ENCODE measurements at regions not wholly inside any gene's neighbourhood (a gene's known extent, or its start where the extent isn't known, plus 50 kb on each side); places are given as distances from the start of the nearest gene placed in this dataset.

DNA sequence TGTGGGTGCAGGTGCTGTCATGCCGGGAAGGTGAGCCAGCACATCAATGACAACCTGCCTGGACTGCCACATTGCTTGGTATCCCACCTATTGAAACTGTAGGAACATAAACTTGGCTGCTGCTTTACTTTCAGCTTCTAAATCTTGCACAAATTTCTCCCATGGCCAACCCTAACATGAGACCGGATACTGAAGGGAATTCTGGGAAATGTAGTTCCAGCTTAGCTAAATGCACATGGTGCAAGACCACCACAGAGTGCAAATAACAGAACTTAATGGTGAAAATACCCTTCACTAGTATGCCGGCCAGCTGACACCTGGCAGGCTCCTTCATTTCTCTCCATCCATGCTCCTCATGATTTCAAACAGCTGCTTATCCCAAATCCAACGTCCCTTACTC lies 247.4 kb downstream of the ARRDC4 start:
- no peak for DNase-seq (ENCODE audit: low read depth)
- H3K4me3 ChIP-seq (ENCODE audit: low read depth, low read length) = no peak overlapping the region
- in situ Hi-C loops (cut with HindIII; ENCODE audit: low sequenced_read_pairs) = no loop called here
- TF ChIP-seq CTCF (IDR thresholded peaks at IDR 0.05; ENCODE audit: low read depth, low read length, missing control alignments) = no peak

GRCh38 chr15:98213346-98213979 lies 253.0 kb downstream of the ARRDC4 start:
- in situ Hi-C loops (cut with HindIII; ENCODE audit: low sequenced_read_pairs) = no loop called here
- no peak overlapping the region for H3K4me3 ChIP-seq (ENCODE audit: low read depth, low read length)
- DNase-seq (ENCODE audit: low read depth) = no peak
- no peak for TF ChIP-seq CTCF (IDR thresholded peaks at IDR 0.05; ENCODE audit: low read depth, low read length, missing control alignments)

GRCh38 chr15:98216166-98216565 lies 255.7 kb downstream of the ARRDC4 start:
- DNase-seq (ENCODE audit: low read depth) = no peak
- no peak for TF ChIP-seq CTCF (IDR thresholded peaks at IDR 0.05; ENCODE audit: low read depth, low read length, missing control alignments)
- in situ Hi-C loops (cut with HindIII; ENCODE audit: low sequenced_read_pairs) = no loop called here
- no peak overlapping the region for H3K4me3 ChIP-seq (ENCODE audit: low read depth, low read length)

- H3K4me3 ChIP-seq (ENCODE audit: low read depth, low read length) = no peak overlapping the region
- no peak for DNase-seq (ENCODE audit: low read depth)
- TF ChIP-seq CTCF (IDR thresholded peaks at IDR 0.05; ENCODE audit: low read depth, low read length, missing control alignments) = no peak
- in situ Hi-C loops (cut with HindIII; ENCODE audit: low sequenced_read_pairs) = no loop called here
Observed at GRCh38 chr15:98217356-98217755, 256.9 kb downstream of the ARRDC4 start.

DNA sequence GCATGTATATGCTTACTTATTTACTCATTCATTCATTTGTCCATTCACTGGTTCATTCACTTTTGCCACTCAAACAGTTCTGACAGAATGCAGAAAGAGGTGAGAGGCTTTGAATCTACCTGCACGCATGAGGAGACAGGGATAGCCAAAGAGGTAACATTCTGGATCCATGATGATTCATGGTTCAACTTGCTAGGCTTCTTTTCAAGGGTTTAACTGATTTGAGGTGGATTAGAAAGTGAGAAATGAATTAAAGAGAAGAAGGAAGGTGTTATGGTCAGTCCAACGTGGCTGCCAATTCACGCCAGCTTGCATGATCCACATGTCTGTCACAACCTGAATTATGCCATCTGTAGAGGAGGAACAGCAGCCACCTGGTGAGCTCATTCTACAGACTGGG lies 260.6 kb downstream of the ARRDC4 start:
- no peak for TF ChIP-seq CTCF (IDR thresholded peaks at IDR 0.05; ENCODE audit: low read depth, low read length, missing control alignments)
- in situ Hi-C loops (cut with HindIII; ENCODE audit: low sequenced_read_pairs) = no loop called here
- no peak for DNase-seq (ENCODE audit: low read depth)
- no peak overlapping the region for H3K4me3 ChIP-seq (ENCODE audit: low read depth, low read length)

DNA sequence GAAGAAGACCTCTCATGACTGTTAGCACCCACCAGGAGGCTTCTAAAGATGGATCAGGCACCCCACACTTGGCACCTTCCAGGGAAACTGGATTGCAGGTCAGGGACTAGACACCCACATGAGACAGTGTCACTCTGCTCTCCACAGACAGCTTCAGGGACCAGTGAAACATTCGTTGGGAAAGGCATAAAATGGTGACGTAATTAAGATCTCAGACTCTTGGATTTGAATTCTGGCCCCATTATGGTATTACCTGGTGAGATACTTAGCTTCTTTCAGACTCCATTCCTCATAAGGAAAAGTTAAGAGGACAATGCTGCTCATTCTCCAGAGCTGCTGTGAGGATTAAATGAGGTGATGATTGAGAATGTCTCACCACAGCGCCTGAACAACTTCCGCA lies 261.1 kb downstream of the ARRDC4 start:
- in situ Hi-C loops (cut with HindIII; ENCODE audit: low sequenced_read_pairs) = no loop called here
- TF ChIP-seq CTCF (IDR thresholded peaks at IDR 0.05; ENCODE audit: low read depth, low read length, missing control alignments) = no peak
- no peak for DNase-seq (ENCODE audit: low read depth)
- no peak overlapping the region for H3K4me3 ChIP-seq (ENCODE audit: low read depth, low read length)
